ENCODE measurements at regions not wholly inside any gene's neighbourhood (a gene's known extent, or its start where the extent isn't known, plus 50 kb on each side); places are given as distances from the start of the nearest gene placed in this dataset.

- H3K9me3 ChIP-seq (ENCODE audit: control insufficient read depth, insufficient read depth, low read length), result peaks cover 2% of the 10 kb centered on the region; the same call in 1 of the 2 replicates
- no peaks in the 10 kb centered on the region for H4K20me1 ChIP-seq (ENCODE audit: control insufficient read depth, insufficient read depth, low read depth, low read length)
- no peaks in the 10 kb centered on the region for H3K36me3 ChIP-seq (ENCODE audit: control insufficient read depth, low read length)
- H3K4me2 ChIP-seq (ENCODE audit: low read length), result no peak overlapping the region
- no peaks in the 10 kb centered on the region; the same call in 1 of the 2 replicates for H3K9me2 ChIP-seq (replicated peaks; ENCODE audit: control insufficient read depth, low read length)
- 0 out of 2 replicates have a peak, but pooled peaks cover 5% of the 10 kb centered on the region for H3K4me1 ChIP-seq (ENCODE audit: control insufficient read depth, low read length)
- H3K79me2 ChIP-seq (ENCODE audit: control insufficient read depth, low read length), result no peaks in the 10 kb centered on the region
- no peaks in the 10 kb centered on the region for H3K27me3 ChIP-seq (ENCODE audit: control insufficient read depth, low read length)
- no peak for TF ChIP-seq CTCF (IDR thresholded peaks at IDR 0.05; ENCODE audit: low read depth, low read length, poor library complexity, severe bottlenecking)
- no peak overlapping the region for H3K4me3 ChIP-seq (ENCODE audit: low read length)
- H3K27ac ChIP-seq (ENCODE audit: low read depth, low read length), result no peak overlapping the region
- H3F3A ChIP-seq (ENCODE audit: control insufficient read depth, insufficient read depth), result no peaks in the 10 kb centered on the region
These were observed 108.8 kb upstream of the ARHGAP5 start for GRCh38 chr14:31968107-31968810.

- Histone ChIP-seq H3K27ac (ENCODE audit: low read depth, low read length) (no peak overlapping the region), H3K4me1 (ENCODE audit: control insufficient read depth, low read length) (0 out of 2 replicates have a peak, but pooled peaks cover 5% of the 10 kb centered on the region), H3K4me3 (ENCODE audit: low read length) (no peak overlapping the region), H4K20me1 (ENCODE audit: control insufficient read depth, insufficient read depth, low read depth, low read length) (no peaks in the 10 kb centered on the region), H3K9me3 (ENCODE audit: control insufficient read depth, insufficient read depth, low read length) (peaks cover 10% of the 10 kb centered on the region; the same call in 1 of the 2 replicates), H3K79me2 (ENCODE audit: control insufficient read depth, low read length) (no peaks in the 10 kb centered on the region), H3K9me2 (replicated peaks; ENCODE audit: control insufficient read depth, low read length) (no peaks in the 10 kb centered on the region; the same call in 1 of the 2 replicates), H3K4me2 (ENCODE audit: low read length) (no peak overlapping the region), H3K27me3 (ENCODE audit: control insufficient read depth, low read length) (no peaks in the 10 kb centered on the region), H3F3A (ENCODE audit: control insufficient read depth, insufficient read depth) (no peaks in the 10 kb centered on the region), H3K36me3 (ENCODE audit: control insufficient read depth, low read length) (no peaks in the 10 kb centered on the region)
- TF ChIP-seq CTCF (IDR thresholded peaks at IDR 0.05; ENCODE audit: low read depth, low read length, poor library complexity, severe bottlenecking), result no peak
- no peak for TF ChIP-seq EZH2phosphoT487 (IDR thresholded peaks at IDR 0.05; ENCODE audit: borderline replicate concordance, low read length)
These were observed 108.0 kb upstream of the ARHGAP5 start for GRCh38 chr14:31968956-31969698.

- H3K4me3 ChIP-seq (ENCODE audit: low read length), result no peak overlapping the region
- no peaks in the 10 kb centered on the region for H3K27me3 ChIP-seq (ENCODE audit: control insufficient read depth, low read length)
- H3K9me3 ChIP-seq (ENCODE audit: control insufficient read depth, insufficient read depth, low read length), result peaks cover 14% of the 10 kb centered on the region; the same call in 1 of the 2 replicates
- no peak overlapping the region for H3K4me2 ChIP-seq (ENCODE audit: low read length)
- no peaks in the 10 kb centered on the region for H4K20me1 ChIP-seq (ENCODE audit: control insufficient read depth, insufficient read depth, low read depth, low read length)
- H3K79me2 ChIP-seq (ENCODE audit: control insufficient read depth, low read length), result no peaks in the 10 kb centered on the region
- no peaks in the 10 kb centered on the region for H3K36me3 ChIP-seq (ENCODE audit: control insufficient read depth, low read length)
- no peaks in the 10 kb centered on the region for H3F3A ChIP-seq (ENCODE audit: control insufficient read depth, insufficient read depth)
- 0 out of 2 replicates have a peak, but pooled peaks cover 5% of the 10 kb centered on the region for H3K4me1 ChIP-seq (ENCODE audit: control insufficient read depth, low read length)
- H3K9me2 ChIP-seq (replicated peaks; ENCODE audit: control insufficient read depth, low read length), result no peaks in the 10 kb centered on the region; the same call in 1 of the 2 replicates
- no peak overlapping the region for H3K27ac ChIP-seq (ENCODE audit: low read depth, low read length)
- no peak for TF ChIP-seq EZH2phosphoT487 (IDR thresholded peaks at IDR 0.05; ENCODE audit: borderline replicate concordance, low read length)
- TF ChIP-seq CTCF (IDR thresholded peaks at IDR 0.05; ENCODE audit: low read depth, low read length, poor library complexity, severe bottlenecking), result no peak
These were observed 107.3 kb upstream of the ARHGAP5 start for GRCh38 chr14:31969699-31970240.

Data from DOHH2 (cell line).